Cardiac muscle cell (in vitro differentiated cells and primary cell): ENCODE measurements at regions not wholly inside any gene's neighbourhood (a gene's known extent, or its start where the extent isn't known, plus 50 kb on each side); places are given as distances from the start of the nearest gene placed in this dataset.

Experiments
- DNase-seq, 2 donors: peaks; one replicate each; pipeline versions ENCODE4 v3.0.0 to v3.0.0-alpha.2; 2010 to 2017; ENCODE audit warnings: low read depth in 1 of 2, low spot score in 1 of 2
- H3K27ac ChIP-seq: fragments of 200-600 bp; sonication (generic); 2 replicates; pipeline ENCODE4 v1.5.1; 2016
- H3K27me3 ChIP-seq: fragments of 200-600 bp; sonication (generic); 2 replicates; pipeline ENCODE4 v1.6.0; 2016; ENCODE audit warnings: control low read depth
- H3K36me3 ChIP-seq: fragments of 200-600 bp; sonication (generic); 2 replicates; pipeline ENCODE4 v1.5.1; 2016; ENCODE audit warnings: control low read depth
- H3K4me1 ChIP-seq: fragments of 200-600 bp; sonication (generic); 2 replicates; pipeline ENCODE4 v1.8.1; 2017; ENCODE audit warnings: low read depth, mild to moderate bottlenecking, mixed run types
- H3K4me3 ChIP-seq: fragments of 200-600 bp; sonication (generic); 2 replicates; pipeline ENCODE4 v1.5.1; 2016; ENCODE audit warnings: mild to moderate bottlenecking
- H3K9me3 ChIP-seq: fragments of 200-600 bp; sonication (generic); 2 replicates; pipeline ENCODE4 v1.5.1; 2017; ENCODE audit warnings: low read depth, mild to moderate bottlenecking, control low read depth
- TF ChIP-seq, protein P1 (sequence below): IDR thresholded peaks from 2 replicates; pipeline ENCODE4 v1.5.1; 2012; ENCODE audit warnings: low read depth, mild to moderate bottlenecking, low read length

DNA sequence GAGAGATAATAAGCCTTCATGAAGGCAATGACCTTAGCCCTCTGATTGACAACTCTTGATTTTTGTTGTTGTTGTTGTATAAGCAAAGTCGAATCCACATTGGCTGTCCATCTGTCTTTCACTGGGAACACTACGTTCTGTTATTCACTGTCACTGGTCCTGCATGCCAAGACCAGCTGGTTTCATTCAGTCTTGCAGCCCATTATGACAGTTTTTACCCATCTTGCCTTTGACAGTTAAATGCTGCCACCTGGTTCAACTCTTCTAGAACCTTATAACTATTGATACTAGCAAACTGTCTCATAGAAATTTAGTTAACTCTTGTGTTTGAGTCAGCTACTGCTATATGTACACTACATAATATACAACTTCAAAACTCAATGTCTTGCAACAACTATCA is 382.3 kb upstream of the CDH10 start:
- TF ChIP-seq, protein P1, sequence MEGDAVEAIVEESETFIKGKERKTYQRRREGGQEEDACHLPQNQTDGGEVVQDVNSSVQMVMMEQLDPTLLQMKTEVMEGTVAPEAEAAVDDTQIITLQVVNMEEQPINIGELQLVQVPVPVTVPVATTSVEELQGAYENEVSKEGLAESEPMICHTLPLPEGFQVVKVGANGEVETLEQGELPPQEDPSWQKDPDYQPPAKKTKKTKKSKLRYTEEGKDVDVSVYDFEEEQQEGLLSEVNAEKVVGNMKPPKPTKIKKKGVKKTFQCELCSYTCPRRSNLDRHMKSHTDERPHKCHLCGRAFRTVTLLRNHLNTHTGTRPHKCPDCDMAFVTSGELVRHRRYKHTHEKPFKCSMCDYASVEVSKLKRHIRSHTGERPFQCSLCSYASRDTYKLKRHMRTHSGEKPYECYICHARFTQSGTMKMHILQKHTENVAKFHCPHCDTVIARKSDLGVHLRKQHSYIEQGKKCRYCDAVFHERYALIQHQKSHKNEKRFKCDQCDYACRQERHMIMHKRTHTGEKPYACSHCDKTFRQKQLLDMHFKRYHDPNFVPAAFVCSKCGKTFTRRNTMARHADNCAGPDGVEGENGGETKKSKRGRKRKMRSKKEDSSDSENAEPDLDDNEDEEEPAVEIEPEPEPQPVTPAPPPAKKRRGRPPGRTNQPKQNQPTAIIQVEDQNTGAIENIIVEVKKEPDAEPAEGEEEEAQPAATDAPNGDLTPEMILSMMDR: no peak
- Histone ChIP-seq H3K4me1 (no peaks in the 10 kb centered on the region), H3K27me3 (no peaks in the 10 kb centered on the region), H3K4me3 (no peak overlapping the region), H3K27ac (no peak overlapping the region), H3K36me3 (no peaks in the 10 kb centered on the region), H3K9me3 (no peaks in the 10 kb centered on the region)
- no peak for DNase-seq

DNA sequence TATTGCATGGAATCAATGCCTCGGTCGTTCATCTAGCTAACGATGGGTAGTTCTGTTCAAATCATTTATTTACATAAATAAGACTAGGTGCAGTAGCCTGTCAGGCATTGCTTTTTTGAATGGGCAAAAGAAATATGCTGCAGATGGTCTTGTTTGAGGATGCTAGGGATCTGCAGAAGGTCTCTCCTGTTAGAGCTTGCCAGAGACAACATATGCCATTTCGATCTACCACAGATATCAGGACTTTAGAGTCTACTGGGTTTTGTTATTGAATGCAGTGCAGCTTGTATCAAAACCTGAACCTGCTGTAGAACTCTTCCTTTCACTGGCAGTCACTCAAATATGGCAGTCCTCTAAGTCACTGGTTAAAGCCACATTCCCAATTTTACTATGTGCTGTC is 381.1 kb upstream of the CDH10 start:
- no peak for DNase-seq
- TF ChIP-seq, protein P1: no peak
- H3K9me3 ChIP-seq: no peaks in the 10 kb centered on the region
- no peaks in the 10 kb centered on the region for H3K4me1 ChIP-seq
- no peak overlapping the region for H3K27ac ChIP-seq
- no peaks in the 10 kb centered on the region for H3K36me3 ChIP-seq
- no peaks in the 10 kb centered on the region for H3K27me3 ChIP-seq
- no peak overlapping the region for H3K4me3 ChIP-seq

DNA sequence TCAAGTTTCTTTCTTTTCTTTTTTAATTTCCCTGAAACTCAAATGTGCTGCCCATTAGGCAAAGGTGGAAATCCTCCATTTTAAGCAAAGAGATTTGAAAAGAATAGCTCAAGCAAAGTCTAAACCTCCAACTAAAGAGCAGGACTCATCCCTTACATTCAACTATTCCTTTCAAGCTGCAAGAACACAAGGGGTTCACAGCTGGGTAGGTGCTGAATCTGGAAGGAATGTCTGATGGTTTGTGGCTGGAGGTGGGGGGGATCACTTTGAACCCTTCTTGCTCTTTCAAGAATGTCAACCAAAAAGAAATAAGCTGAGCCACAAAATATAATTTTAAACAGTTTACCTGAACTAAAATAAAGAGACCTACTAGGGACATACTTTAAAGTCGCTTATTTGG is 375.7 kb upstream of the CDH10 start:
- TF ChIP-seq, protein P1: no peak
- no peaks in the 10 kb centered on the region for H3K4me1 ChIP-seq
- no peak for DNase-seq

DNA sequence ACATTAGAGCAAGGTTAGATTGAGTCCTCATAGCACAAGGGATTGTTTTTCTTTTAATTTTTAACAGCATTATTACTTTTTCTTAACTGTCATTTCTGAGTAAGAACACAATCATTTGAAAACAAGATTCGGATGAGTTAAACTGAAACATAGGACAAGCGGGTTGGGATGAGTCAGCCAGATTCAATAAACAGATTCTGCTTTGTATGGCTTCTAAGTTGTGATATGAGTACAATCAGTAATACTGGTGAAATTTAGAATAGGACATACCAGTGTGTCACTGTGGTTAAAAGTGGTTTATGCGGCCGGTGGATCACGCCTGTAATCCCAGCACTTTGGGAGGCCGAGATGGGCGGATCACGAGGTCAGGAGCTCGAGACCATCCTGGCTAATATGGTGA is 364.3 kb upstream of the CDH10 start:
- no peak for DNase-seq
- TF ChIP-seq, protein P1: no peak
- Histone ChIP-seq H3K4me3 (no peak overlapping the region), H3K27me3 (no peaks in the 10 kb centered on the region), H3K36me3 (no peaks in the 10 kb centered on the region), H3K27ac (no peak overlapping the region), H3K9me3 (no peaks in the 10 kb centered on the region), H3K4me1 (no peaks in the 10 kb centered on the region)

More for the DNA sequence above, 375.7 kb upstream of the CDH10 start:
- no peaks in the 10 kb centered on the region for H3K27me3 ChIP-seq
- H3K4me3 ChIP-seq: no peak overlapping the region
- H3K27ac ChIP-seq: no peak overlapping the region
- H3K36me3 ChIP-seq: no peaks in the 10 kb centered on the region
- H3K9me3 ChIP-seq: no peaks in the 10 kb centered on the region

DNA sequence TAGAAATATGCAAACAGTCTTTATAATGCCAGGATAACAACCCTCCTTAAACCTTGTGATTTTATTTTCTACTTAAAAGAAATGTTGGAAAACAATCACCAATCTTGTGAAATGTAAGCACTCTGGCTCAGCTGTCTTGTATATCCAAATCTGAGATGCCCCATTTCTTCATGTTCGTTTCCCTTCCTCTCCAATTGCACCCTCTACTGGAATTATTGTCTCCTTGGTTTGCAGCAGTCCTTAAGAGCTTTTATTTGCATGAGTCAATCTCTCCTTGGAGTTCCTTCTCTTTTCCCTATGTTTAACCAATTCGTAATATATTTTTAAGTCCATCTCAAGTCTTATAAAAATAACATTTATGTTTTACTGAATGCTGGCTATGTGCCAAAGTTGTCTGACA is 362.0 kb upstream of the CDH10 start:
- TF ChIP-seq, protein P1: no peak
- no peaks in the 10 kb centered on the region for H3K9me3 ChIP-seq
- no peaks in the 10 kb centered on the region for H3K27me3 ChIP-seq
- H3K27ac ChIP-seq: no peak overlapping the region
- H3K4me1 ChIP-seq: no peaks in the 10 kb centered on the region
- H3K36me3 ChIP-seq: no peaks in the 10 kb centered on the region
- peak in 1 of 2 donors; percentile 52 for DNase-seq
- H3K4me3 ChIP-seq: no peak overlapping the region

DNA sequence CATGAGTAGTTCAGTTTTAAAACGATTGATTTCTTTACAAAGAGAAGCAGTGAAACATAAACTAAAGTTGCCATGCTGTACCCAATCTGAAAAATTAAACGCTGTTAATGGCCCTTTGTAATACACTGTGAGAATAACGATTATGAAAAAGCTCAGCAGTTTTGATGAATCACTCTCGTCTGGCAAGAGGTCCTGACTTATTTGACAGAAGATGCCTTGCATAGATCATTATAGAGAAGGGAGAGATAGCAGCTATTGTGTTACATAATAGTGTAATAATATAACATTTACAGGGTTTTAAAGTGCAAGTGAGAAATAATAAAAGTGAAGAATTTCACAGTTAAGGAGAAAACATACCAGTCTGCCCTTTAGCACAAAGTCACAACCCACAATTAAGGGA is 361.5 kb upstream of the CDH10 start:
- no peak overlapping the region for H3K4me3 ChIP-seq
- H3K36me3 ChIP-seq: no peaks in the 10 kb centered on the region
- TF ChIP-seq, protein P1: no peak
- H3K9me3 ChIP-seq: no peaks in the 10 kb centered on the region
- no peaks in the 10 kb centered on the region for H3K27me3 ChIP-seq
- H3K4me1 ChIP-seq: no peaks in the 10 kb centered on the region
- no peak for DNase-seq
- H3K27ac ChIP-seq: no peak overlapping the region
